Effector memory CD8-positive, alpha-beta T cell (primary cell): ENCODE measurements at regions not wholly inside any gene's neighbourhood (a gene's known extent, or its start where the extent isn't known, plus 50 kb on each side); places are given as distances from the start of the nearest gene placed in this dataset.
"Not testable (repeated sequence)": the region's sequence is repeated elsewhere in the genome, so short reads cannot be mapped to it uniquely, and the experiment has no call there.

Experiments
- ATAC-seq: fragments of 150-1000 bp; cut with Tn5 transposase; replicated peaks from 2 replicates; pipeline ENCODE4 v1.10.0; 2021; ENCODE audit warnings: mild to moderate bottlenecking, moderate library complexity
- DNase-seq, 3 experiments: peaks; one replicate each; pipeline ENCODE4 v3.0.0; 2021
- H3K27ac Mint-ChIP-seq, 2 donors: one replicate each; pipeline ENCODE4 v1.8.0; 2022; ENCODE audit warnings: mild to moderate bottlenecking in 2 of 2, mixed read lengths in 2 of 2, moderate library complexity in 2 of 2
- H3K27me3 Mint-ChIP-seq, 2 donors: one replicate each; pipeline ENCODE4 v1.8.0; 2022; ENCODE audit warnings: mixed read lengths in 2 of 2
- H3K36me3 Mint-ChIP-seq: one replicate; pipeline ENCODE4 v1.8.0; 2022; ENCODE audit warnings: mild to moderate bottlenecking, moderate library complexity, mixed read lengths; ENCODE audit not compliant: insufficient read depth
- H3K4me1 Mint-ChIP-seq, 2 donors: one replicate each; pipeline ENCODE4 v1.8.0; 2022; ENCODE audit warnings: low read depth in 2 of 2, mixed read lengths in 2 of 2
- H3K4me3 Mint-ChIP-seq, 2 donors: one replicate each; pipeline ENCODE4 v1.8.0; 2022; ENCODE audit warnings: mild to moderate bottlenecking in 2 of 2, mixed read lengths in 2 of 2, moderate library complexity in 2 of 2
- H3K9me3 Mint-ChIP-seq, 2 donors: one replicate each; pipeline ENCODE4 v1.8.0; 2022; ENCODE audit warnings: mixed read lengths in 2 of 2

- Mint-ChIP-seq H3K27me3 (peaks cover 0 to 10% of the 10 kb centered on the region in 2 donors), H3K36me3 (no peaks in the 10 kb centered on the region), H3K4me3 (no peak overlapping the region)
Measured at GRCh38 chr5:87599778-87600177, 187.0 kb upstream of the CCNH start.

GRCh38 chr5:87598460-87598859 is 185.7 kb upstream of the CCNH start:
- H3K4me3 Mint-ChIP-seq, result no peak overlapping the region
- H3K27ac Mint-ChIP-seq, result no peak overlapping the region
- H3K9me3 Mint-ChIP-seq, result peaks cover 6 to 11% of the 10 kb centered on the region in 2 donors
- peaks cover 0 to 10% of the 10 kb centered on the region in 2 donors for H3K27me3 Mint-ChIP-seq
- ATAC-seq (no peak), DNase-seq (no peak)
- no peaks in the 10 kb centered on the region for H3K4me1 Mint-ChIP-seq
- H3K36me3 Mint-ChIP-seq, result no peaks in the 10 kb centered on the region

More at GRCh38 chr5:87599778-87600177, 187.0 kb upstream of the CCNH start:
- no peak for ATAC-seq
- peaks cover 6 to 11% of the 10 kb centered on the region in 2 donors for H3K9me3 Mint-ChIP-seq
- H3K4me1 Mint-ChIP-seq, result no peaks in the 10 kb centered on the region
- H3K27ac Mint-ChIP-seq, result no peak overlapping the region
- DNase-seq, result no peak

- Mint-ChIP-seq H3K27me3 (peaks cover 0 to 18% of the 10 kb centered on the region in 2 donors), H3K4me1 (no peaks in the 10 kb centered on the region), H3K36me3 (no peaks in the 10 kb centered on the region), H3K4me3 (no peak overlapping the region), H3K9me3 (peaks cover 0 to under 1% of the 10 kb centered on the region in 2 donors), H3K27ac (no peak overlapping the region)
- no peak for ATAC-seq
- no peak for DNase-seq
Measured at GRCh38 chr5:87594566-87594965, 181.8 kb upstream of the CCNH start.

GRCh38 chr5:87589587-87589986 is 176.9 kb upstream of the CCNH start:
- Mint-ChIP-seq H3K9me3 (no peaks in the 10 kb centered on the region), H3K27ac (no peak overlapping the region), H3K4me1 (no peaks in the 10 kb centered on the region), H3K4me3 (no peak overlapping the region), H3K36me3 (no peaks in the 10 kb centered on the region), H3K27me3 (peaks cover 0 to 18% of the 10 kb centered on the region in 2 donors)
- DNase-seq (no peak), ATAC-seq (no peak)

GRCh38 chr5:87588316-87588715 is 175.6 kb upstream of the CCNH start:
- DNase-seq (no peak), ATAC-seq (no peak)
- no peak overlapping the region for H3K4me3 Mint-ChIP-seq
- H3K9me3 Mint-ChIP-seq, result no peaks in the 10 kb centered on the region
- H3K27ac Mint-ChIP-seq, result no peak overlapping the region
- no peaks in the 10 kb centered on the region for H3K36me3 Mint-ChIP-seq
- H3K27me3 Mint-ChIP-seq, result peaks cover 0 to 18% of the 10 kb centered on the region in 2 donors
- H3K4me1 Mint-ChIP-seq, result no peaks in the 10 kb centered on the region

GRCh38 chr5:87583704-87584103 is 171.0 kb upstream of the CCNH start:
- not testable (repeated sequence) for H3K4me1 Mint-ChIP-seq, H3K27ac Mint-ChIP-seq, H3K27me3 Mint-ChIP-seq, ATAC-seq, H3K36me3 Mint-ChIP-seq, H3K9me3 Mint-ChIP-seq, H3K4me3 Mint-ChIP-seq, DNase-seq

GRCh38 chr5:87582149-87582548 is 169.4 kb upstream of the CCNH start:
- H3K27me3 Mint-ChIP-seq, result peaks cover 0 to 12% of the 10 kb centered on the region in 2 donors
- no peak overlapping the region for H3K27ac Mint-ChIP-seq
- H3K36me3 Mint-ChIP-seq, result no peaks in the 10 kb centered on the region
- H3K9me3 Mint-ChIP-seq, result no peaks in the 10 kb centered on the region
- no peak overlapping the region for H3K4me3 Mint-ChIP-seq
- ATAC-seq (no peak), DNase-seq (no peak)
- no peaks in the 10 kb centered on the region for H3K4me1 Mint-ChIP-seq

GRCh38 chr5:87581661-87582060 is 168.9 kb upstream of the CCNH start:
- ATAC-seq (no peak), DNase-seq (no peak)
- no peaks in the 10 kb centered on the region for H3K9me3 Mint-ChIP-seq
- H3K27ac Mint-ChIP-seq, result no peak overlapping the region
- H3K36me3 Mint-ChIP-seq, result no peaks in the 10 kb centered on the region
- H3K27me3 Mint-ChIP-seq, result peaks cover 0 to 12% of the 10 kb centered on the region in 2 donors
- no peak overlapping the region for H3K4me3 Mint-ChIP-seq
- no peaks in the 10 kb centered on the region for H3K4me1 Mint-ChIP-seq

GRCh38 chr5:87579678-87580077 is 166.9 kb upstream of the CCNH start:
- ATAC-seq (no peak), DNase-seq (no peak)
- Mint-ChIP-seq H3K4me1 (no peaks in the 10 kb centered on the region), H3K36me3 (no peaks in the 10 kb centered on the region), H3K27ac (no peak overlapping the region), H3K9me3 (no peaks in the 10 kb centered on the region), H3K27me3 (peaks cover 0 to 12% of the 10 kb centered on the region in 2 donors), H3K4me3 (no peak overlapping the region)

GRCh38 chr5:87576867-87577266 is 164.1 kb upstream of the CCNH start:
- Mint-ChIP-seq H3K27me3 (peaks cover 0 to 12% of the 10 kb centered on the region in 2 donors), H3K36me3 (no peaks in the 10 kb centered on the region), H3K4me3 (no peak overlapping the region), H3K4me1 (no peaks in the 10 kb centered on the region), H3K27ac (no peak overlapping the region), H3K9me3 (no peaks in the 10 kb centered on the region)
- ATAC-seq (no peak), DNase-seq (no peak)

- H3K4me3 Mint-ChIP-seq, DNase-seq, ATAC-seq, H3K27ac Mint-ChIP-seq, H3K4me1 Mint-ChIP-seq, H3K9me3 Mint-ChIP-seq, H3K36me3 Mint-ChIP-seq: not testable (repeated sequence)
- peaks cover 0 to 12% of the 10 kb centered on the region in 2 donors for H3K27me3 Mint-ChIP-seq
Measured at GRCh38 chr5:87576306-87576705, 163.6 kb upstream of the CCNH start.

GRCh38 chr5:87574106-87574505 is 161.4 kb upstream of the CCNH start:
- Mint-ChIP-seq H3K27ac (no peak overlapping the region), H3K9me3 (no peaks in the 10 kb centered on the region), H3K27me3 (peaks cover 0 to 7% of the 10 kb centered on the region in 2 donors), H3K4me1 (no peaks in the 10 kb centered on the region), H3K4me3 (no peak overlapping the region), H3K36me3 (no peaks in the 10 kb centered on the region)
- DNase-seq (no peak), ATAC-seq (no peak)

- no peaks in the 10 kb centered on the region for H3K9me3 Mint-ChIP-seq
Measured at GRCh38 chr5:87572611-87573010, 159.9 kb upstream of the CCNH start.

GRCh38 chr5:87572090-87572489 is 159.4 kb upstream of the CCNH start:
- no peak for ATAC-seq
- Mint-ChIP-seq H3K4me3 (no peak overlapping the region), H3K27me3 (no peaks in the 10 kb centered on the region), H3K36me3 (no peaks in the 10 kb centered on the region), H3K27ac (no peak overlapping the region), H3K4me1 (no peaks in the 10 kb centered on the region), H3K9me3 (no peaks in the 10 kb centered on the region)
- no peak for DNase-seq

More at GRCh38 chr5:87572611-87573010, 159.9 kb upstream of the CCNH start:
- ATAC-seq, result no peak
- Mint-ChIP-seq H3K4me3 (no peak overlapping the region), H3K36me3 (no peaks in the 10 kb centered on the region), H3K27ac (no peak overlapping the region), H3K4me1 (no peaks in the 10 kb centered on the region), H3K27me3 (peaks cover 0 to 4% of the 10 kb centered on the region in 2 donors)
- no peak for DNase-seq

- no peaks in the 10 kb centered on the region for H3K9me3 Mint-ChIP-seq
- no peak for ATAC-seq
Measured at GRCh38 chr5:87570366-87570765, 157.6 kb upstream of the CCNH start.

More at GRCh38 chr5:87570366-87570765, 157.6 kb upstream of the CCNH start:
- no peaks in the 10 kb centered on the region for H3K27me3 Mint-ChIP-seq
- H3K4me3 Mint-ChIP-seq, result no peak overlapping the region
- DNase-seq, result no peak
- H3K4me1 Mint-ChIP-seq, result no peaks in the 10 kb centered on the region
- H3K27ac Mint-ChIP-seq, result no peak overlapping the region
- H3K36me3 Mint-ChIP-seq, result no peaks in the 10 kb centered on the region
